GM20431 (cell line): ENCODE measurements at regions not wholly inside any gene's neighbourhood (a gene's known extent, or its start where the extent isn't known, plus 50 kb on each side); places are given as distances from the start of the nearest gene placed in this dataset.

Source experiments
- in situ Hi-C: fragments of 300-500 bp; cut with MseI, MboI; formaldehyde crosslinking; loops from one replicate; pipeline ENCODE4 v1.15.0; 2020; ENCODE audit warnings: low sequenced_read_pairs; ENCODE audit not compliant: unreplicated experiment

DNA sequence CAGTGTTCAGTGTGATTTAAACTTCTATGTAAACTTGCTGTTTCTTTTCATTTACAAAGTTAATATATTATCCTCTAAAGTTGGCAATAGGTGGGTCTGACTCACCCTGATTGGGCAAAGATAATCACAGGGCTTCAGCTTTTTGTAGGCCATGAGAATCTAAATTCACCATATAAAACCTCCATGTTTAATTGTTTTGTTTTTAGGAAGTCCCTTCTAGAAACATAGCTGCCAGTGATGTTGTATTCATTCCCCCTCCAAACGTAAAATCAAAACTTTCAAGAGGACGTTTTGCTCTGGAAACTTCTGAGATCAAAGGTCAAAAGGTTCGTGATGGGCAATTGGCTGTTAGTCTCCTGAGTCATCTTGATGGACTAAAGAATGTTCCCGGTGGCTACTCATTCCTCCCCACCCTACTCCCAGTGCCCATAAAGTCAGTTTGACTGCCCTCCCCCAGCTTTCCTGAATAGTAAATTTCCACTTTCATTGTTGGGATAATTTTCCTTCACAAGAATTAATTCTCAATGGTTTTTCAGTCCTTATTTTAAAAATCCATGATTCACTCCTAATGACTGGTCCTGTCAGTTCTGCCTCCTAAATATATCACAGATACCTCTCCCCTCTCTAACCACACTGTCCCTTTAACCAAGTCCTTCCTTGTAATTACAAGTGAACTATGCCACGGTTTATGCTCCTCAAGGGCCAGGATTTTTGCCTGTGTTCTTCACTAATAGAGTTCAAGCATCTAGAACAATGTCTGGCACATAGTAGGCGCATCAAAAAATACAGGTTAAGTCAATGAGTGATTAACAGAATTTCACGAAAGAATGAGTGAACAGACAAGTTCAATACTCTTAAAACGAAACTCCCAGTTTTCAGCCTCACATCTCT is 164.4 kb upstream of the VRK2 start:
- in situ Hi-C loops = no loop called here

DNA sequence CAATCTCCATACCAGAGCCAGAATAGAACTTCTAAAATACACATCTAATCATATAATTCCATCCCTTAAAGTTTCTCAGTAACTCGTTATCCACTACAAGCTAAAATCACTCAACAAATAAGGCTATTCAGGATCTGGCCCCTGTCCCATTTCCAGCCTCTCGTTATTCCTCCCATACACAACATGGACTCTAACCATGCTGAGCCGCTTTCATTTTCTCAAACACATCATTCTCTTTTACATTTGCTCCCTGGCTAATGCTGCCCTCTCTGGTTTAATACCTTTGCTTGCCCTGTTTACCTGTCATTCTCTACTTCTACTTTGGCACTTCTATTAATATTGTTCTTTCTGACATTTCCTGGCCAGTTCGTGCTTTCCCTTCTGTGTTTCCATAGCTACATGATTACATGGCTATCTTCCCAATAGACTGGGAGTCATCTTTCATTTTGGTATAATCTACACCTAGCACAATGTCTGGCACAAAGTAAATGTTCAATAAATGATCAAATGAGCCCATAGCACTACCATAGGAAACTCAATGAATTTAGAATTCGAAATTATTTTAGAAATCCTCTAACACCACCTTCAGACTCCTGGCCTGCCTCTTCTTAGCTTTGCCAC is 163.6 kb upstream of the VRK2 start:
- in situ Hi-C loops = no loop called here

GRCh38 chr2:57884281-57884680 is 162.3 kb upstream of the VRK2 start:
- in situ Hi-C loops = no loop called here

GRCh38 chr2:57885742-57886141 is 160.9 kb upstream of the VRK2 start:
- in situ Hi-C loops = no loop called here

DNA sequence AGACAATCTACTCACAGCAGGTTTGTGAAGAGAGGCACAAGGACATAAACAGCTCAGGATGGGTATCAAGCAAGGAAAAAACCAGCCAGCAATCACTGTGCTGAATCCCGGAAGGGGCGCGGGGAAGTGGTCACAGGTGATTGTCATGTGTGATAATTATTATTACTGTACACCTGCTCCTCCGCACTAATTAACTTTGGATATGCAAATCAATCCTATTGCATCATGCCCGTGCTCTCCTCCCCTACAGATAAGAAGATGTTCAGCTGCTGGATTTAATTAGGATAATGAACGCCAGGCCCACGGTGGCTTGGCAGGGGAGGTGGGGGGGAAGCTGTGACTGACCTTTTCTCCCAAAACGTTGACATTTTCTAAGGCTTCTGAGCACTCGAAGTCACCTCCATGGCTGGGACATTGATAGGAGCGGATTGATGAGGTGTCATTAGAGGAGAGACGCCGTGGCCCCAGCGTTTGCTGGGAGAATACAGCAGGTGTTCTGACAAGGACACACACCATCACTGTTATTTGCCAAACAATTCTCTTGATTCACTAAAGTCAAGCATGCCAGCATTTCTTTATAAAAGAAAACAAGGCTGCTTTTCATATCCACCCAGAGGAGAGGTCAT is 160.3 kb upstream of the VRK2 start:
- in situ Hi-C loops = no loop called here

DNA sequence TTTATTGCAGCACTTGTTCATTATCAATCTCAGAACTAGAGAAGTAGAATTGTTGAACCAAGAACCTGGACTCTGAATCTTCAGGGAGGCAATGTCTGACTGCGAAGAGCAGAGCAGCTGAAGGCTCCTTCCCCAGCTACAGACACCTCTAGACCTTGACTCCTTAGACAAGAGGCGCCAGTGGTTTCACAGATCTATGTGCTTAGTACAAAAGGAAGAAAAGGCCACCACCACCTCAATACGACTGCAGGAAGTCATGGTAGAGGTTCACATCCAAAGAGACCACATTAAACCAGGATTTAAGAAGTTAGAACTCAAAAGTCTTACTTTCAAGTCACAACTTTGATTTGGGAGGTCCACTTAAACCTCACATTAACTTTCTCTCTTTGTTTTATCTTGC is 158.1 kb upstream of the VRK2 start:
- in situ Hi-C loops = no loop called here

DNA sequence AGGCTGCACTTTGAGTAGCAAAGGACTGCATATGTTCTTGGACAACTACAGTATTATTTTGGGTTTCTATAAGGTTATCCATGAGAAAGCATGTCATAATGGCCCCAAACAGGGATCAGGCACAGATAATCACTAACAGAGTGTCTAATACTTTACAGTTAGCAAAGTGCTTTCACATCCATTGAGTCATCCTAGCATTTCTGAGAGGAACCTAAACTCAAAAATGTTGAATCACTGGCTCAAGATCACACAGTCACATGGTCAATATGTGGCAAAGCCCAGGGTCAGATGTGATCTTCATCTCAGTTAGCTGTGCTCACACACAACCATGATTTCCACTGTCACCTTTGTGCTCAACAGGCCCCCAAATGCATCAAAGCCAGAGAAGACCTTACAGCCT is 156.1 kb upstream of the VRK2 start:
- in situ Hi-C loops = no loop called here

DNA sequence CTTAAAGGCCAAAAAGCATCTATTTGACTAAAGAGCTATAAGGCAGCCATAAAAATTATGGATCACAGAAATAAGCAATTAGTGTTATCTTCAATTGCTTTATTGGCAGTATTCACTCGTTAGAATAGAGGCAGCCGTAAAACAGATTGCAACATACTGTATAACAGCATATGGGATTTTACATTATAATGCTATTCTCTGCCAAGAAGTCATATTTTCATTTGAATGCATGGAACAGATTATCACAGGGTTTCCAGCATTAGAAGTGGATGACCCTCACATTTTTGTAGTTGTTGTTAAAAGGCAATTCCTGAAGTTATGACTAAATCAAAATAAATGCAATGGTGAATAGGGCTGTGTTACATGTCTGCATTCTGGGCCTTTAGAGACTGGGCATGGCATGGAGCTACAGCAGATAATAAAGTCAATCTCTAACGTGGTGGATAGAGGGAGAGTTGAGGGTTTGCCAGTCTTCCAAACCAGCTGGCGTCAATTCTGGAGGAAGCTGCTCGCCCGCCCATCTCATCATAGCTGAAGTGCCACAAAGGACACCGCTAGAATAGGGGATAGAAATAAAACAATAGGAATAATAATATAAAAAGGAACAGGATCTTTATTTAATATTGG is 155.4 kb upstream of the VRK2 start:
- in situ Hi-C loops = no loop called here

DNA sequence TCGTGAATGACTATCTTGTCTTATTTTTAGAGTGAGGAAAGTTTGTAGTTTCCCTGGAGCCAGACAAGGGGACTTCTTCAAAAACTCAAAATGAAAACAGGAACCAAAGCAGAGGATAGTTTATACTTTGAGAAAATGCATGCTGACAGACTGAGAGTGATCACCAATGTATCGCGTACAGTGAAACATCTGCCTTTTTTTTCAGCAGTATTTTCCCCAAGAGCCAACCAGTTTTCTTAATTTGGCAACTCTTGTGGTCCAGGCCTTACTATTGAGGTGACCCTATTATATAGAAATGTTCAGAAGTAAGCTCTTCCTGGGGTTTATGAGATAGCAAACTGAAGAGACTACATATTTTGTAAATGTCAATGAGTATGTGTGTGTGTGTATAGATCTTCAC is 153.7 kb upstream of the VRK2 start:
- in situ Hi-C loops = no loop called here

- in situ Hi-C loops = no loop called here
Measured at GRCh38 chr2:57893347-57893746, 153.3 kb upstream of the VRK2 start.

GRCh38 chr2:57893786-57894185 is 152.8 kb upstream of the VRK2 start:
- in situ Hi-C loops = no loop called here

DNA sequence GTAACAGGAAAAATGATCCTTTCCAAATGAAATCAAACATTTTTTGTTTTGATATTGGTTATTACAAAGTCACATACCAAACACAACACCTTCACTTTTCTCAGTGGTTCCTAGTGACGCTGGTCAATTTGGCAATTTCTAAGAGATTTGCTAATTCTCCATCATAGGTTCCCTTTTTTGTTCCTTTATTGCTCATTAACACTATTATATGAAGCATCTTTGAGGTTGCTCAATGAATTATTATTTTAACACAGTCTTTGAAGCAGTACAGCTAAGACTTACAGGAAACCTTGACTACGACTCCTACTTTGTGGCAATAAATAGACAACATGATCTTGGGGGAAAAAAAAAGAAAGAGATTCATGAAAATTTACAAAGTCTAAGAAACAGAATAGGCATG is 152.2 kb upstream of the VRK2 start:
- in situ Hi-C loops = no loop called here

GRCh38 chr2:57897920-57898319 is 148.7 kb upstream of the VRK2 start:
- in situ Hi-C loops = no loop called here

DNA sequence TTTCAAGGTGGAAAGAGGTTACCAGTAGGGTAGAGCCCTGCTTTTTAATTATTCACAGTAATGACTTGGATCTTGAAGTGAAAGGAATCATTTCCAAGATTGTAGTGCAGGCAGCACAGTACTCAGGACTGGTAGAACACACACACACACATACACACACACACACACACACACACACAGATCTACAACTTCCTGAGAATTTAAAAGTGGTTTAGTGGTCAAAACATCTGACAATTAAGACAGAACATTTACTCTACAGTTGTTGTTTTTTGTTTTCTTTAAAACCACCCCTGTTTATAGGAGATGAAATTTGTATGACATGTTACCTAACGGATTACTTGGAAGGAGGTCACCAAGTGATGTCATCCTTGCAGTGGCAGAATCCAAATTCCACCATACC is 146.7 kb upstream of the VRK2 start:
- in situ Hi-C loops = loop anchor here (25.0 kb wide), 1 partner anchor 337 kb away; the partner anchor contains the start of gene FANCL

- in situ Hi-C loops = loop anchor here (25.0 kb wide), 1 partner anchor 335 kb away; the partner anchor contains the start of gene FANCL
Measured at GRCh38 chr2:57902578-57902977, 144.0 kb upstream of the VRK2 start.

DNA sequence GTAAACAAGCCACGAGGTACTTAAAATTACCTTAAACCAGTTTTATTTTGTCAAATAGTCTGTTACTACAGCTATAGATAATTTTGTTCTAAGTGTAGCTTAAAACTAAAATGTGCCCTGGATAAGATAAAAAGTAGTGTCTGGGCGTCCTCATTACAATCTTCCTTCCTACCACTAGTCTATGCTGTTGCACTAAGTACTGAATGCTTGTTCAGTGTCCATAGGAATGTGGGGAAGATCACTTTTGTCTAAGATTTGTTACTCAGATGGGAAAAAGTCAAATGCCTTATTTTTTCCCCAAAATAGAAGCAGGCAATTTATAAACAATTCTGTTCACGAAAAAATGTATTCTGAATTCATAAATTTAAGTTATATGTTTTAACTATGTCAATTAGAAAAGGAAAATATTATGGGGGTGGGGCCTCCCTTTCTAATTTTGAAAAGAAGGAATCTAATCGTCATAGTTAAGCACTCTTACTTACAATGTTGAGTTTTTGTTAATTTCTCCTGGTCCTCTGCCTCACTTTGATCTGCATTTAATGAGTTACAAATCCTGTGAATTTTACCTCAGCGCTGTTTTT is 140.4 kb upstream of the VRK2 start:
- in situ Hi-C loops = loop anchor here (25.0 kb wide), 1 partner anchor 331 kb away; the partner anchor contains the start of gene FANCL

DNA sequence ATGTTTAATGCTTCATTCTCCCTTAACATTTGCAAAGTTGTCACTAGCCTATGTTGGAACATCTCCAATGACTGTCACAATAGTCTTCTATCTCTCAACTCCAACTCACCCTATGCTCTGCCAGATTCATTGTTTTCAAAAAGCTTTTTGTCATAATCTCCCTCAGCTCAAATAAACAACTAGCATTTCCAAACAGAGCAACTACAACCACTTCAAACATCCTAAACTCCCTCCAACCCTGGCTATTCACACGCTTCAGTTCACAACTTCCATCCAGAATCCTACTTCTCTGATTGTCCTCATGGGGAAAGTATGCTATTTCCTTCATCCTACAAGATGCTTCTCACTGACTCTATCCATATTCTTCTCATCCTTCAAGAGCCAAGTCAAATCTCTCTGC is 139.2 kb upstream of the VRK2 start:
- in situ Hi-C loops = loop anchor here (25.0 kb wide), 1 partner anchor 330 kb away; the partner anchor contains the start of gene FANCL

DNA sequence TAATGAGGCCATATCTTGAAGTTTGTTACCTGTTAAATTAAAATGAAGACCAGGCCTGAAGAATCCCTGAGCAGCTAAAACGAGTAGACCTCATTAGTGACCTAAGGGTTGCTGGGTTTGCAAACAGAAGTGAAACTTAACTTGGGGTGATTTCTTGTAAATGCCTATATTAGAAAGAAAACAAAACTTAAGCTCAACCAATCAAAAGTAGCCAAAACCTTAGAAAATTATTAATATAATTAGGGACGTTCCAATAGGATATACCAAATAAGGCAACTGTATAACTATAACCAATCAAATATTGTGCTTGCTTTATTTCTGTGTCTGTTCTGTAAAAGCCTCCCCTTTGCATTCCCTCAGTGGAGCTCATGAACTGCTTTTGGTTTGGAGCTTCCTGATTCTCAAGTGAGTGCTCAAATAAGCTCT is 137.9 kb upstream of the VRK2 start:
- in situ Hi-C loops = loop anchor here (25.0 kb wide), 1 partner anchor 329 kb away; the partner anchor contains the start of gene FANCL

GRCh38 chr2:57918126-57918525 is 128.5 kb upstream of the VRK2 start:
- in situ Hi-C loops = loop anchor here (25.0 kb wide), 1 partner anchor 319 kb away; the partner anchor contains the start of gene FANCL
